ENCODE measurements at regions not wholly inside any gene's neighbourhood (a gene's known extent, or its start where the extent isn't known, plus 50 kb on each side); places are given as distances from the start of the nearest gene placed in this dataset.

DNA sequence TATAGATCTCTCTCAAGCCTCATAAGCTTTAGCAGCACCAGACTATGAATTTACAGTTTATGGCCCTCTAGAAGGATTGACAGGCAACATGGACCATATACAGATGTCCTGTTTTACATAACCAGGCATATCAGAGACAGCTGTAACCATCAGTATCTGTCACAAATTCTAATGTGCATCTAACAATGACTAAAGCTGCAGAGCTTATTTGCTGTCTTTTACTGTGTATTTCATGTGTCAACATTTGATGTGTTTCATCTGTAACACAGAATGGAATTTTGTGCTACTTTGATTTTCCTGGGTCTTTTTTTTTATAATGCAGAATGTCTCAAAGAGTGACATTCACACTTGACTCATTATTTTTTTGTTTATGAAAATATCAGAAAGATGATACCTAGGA, 348.3 kb downstream of the SLC16A7 start:
- TF ChIP-seq, protein P1, sequence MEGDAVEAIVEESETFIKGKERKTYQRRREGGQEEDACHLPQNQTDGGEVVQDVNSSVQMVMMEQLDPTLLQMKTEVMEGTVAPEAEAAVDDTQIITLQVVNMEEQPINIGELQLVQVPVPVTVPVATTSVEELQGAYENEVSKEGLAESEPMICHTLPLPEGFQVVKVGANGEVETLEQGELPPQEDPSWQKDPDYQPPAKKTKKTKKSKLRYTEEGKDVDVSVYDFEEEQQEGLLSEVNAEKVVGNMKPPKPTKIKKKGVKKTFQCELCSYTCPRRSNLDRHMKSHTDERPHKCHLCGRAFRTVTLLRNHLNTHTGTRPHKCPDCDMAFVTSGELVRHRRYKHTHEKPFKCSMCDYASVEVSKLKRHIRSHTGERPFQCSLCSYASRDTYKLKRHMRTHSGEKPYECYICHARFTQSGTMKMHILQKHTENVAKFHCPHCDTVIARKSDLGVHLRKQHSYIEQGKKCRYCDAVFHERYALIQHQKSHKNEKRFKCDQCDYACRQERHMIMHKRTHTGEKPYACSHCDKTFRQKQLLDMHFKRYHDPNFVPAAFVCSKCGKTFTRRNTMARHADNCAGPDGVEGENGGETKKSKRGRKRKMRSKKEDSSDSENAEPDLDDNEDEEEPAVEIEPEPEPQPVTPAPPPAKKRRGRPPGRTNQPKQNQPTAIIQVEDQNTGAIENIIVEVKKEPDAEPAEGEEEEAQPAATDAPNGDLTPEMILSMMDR (IDR thresholded peaks at IDR 0.05; ENCODE audit: poor library complexity, severe bottlenecking), result no peak
- TF ChIP-seq POLR2AphosphoS5 (IDR thresholded peaks at IDR 0.05), result peak; percentile 71
- TF ChIP-seq EZH2 (IDR thresholded peaks at IDR 0.05; ENCODE audit: borderline replicate concordance, insufficient read depth, low read length, poor library complexity, severe bottlenecking), result no peak

Measured in neural cell (in vitro differentiated cells).